PC-9 (cell line): ENCODE measurements at regions not wholly inside any gene's neighbourhood (a gene's known extent, or its start where the extent isn't known, plus 50 kb on each side); places are given as distances from the start of the nearest gene placed in this dataset.

ENCODE experiments used
- BruUV-seq: library from RNA; stranded (reverse); fragments of 400-500 nt; replicated peaks from 2 replicates; lab custom pipeline; 2021; lab: Mats Ljungman, UMichigan
- CTCF ChIA-PET: fragments of 300-600 bp; sonication (Branson Sonifier 250); formaldehyde crosslinking; loops from one replicate; lab custom pipeline; 2022; ENCODE audit warnings: antibody characterized with exemption; lab: Charles Lee
- POLR2A ChIA-PET: fragments of 300-600 bp; sonication (Branson Sonifier 250); formaldehyde crosslinking; loops from one replicate; lab custom pipeline; 2022; ENCODE audit warnings: antibody characterized with exemption; ENCODE audit not compliant: unreplicated experiment; lab: Charles Lee
- DNase-seq, 2 experiments: peaks; one replicate each; pipeline versions ENCODE4 v3.0.0 to v3.0.0-alpha.2; 2015 to 2022; ENCODE audit warnings: mixed read lengths in 1 of 2
- H2AFZ ChIP-seq: fragments of 200-600 bp; sonication (generic); 2 replicates; pipeline ENCODE4 v1.8.1; 2017; ENCODE audit warnings: antibody characterized with exemption
- H3F3A ChIP-seq: fragments of 200-600 bp; sonication (generic); 2 replicates; pipeline ENCODE4 v1.8.1; 2017; ENCODE audit warnings: antibody characterized with exemption, mild to moderate bottlenecking, low read depth; ENCODE audit not compliant: insufficient read depth
- H3K27ac ChIP-seq: fragments of 200-600 bp; sonication (generic); 2 replicates; pipeline ENCODE4 v1.6.1; 2016; ENCODE audit warnings: mixed run types
- H3K27me3 ChIP-seq: fragments of 200-600 bp; sonication (generic); 2 replicates; pipeline ENCODE4 v1.6.1; 2016; ENCODE audit warnings: low read depth, mixed run types; ENCODE audit not compliant: insufficient read depth
- H3K36me3 ChIP-seq: fragments of 200-600 bp; sonication (generic); 2 replicates; pipeline ENCODE4 v1.6.1; 2016; ENCODE audit warnings: low read depth, mixed run types
- H3K4me1 ChIP-seq: fragments of 200-600 bp; sonication (generic); replicated peaks from 2 replicates; pipeline ENCODE4 v1.6.1; 2016; ENCODE audit warnings: mixed run types; ENCODE audit not compliant: insufficient read depth
- H3K4me2 ChIP-seq: fragments of 200-600 bp; sonication (generic); 2 replicates; pipeline ENCODE4 v1.6.1; 2017; ENCODE audit warnings: mixed run types
- H3K4me3 ChIP-seq: fragments of 200-600 bp; sonication (generic); 2 replicates; pipeline ENCODE4 v1.6.1; 2016; ENCODE audit warnings: mixed run types
- H3K79me2 ChIP-seq: fragments of 200-600 bp; sonication (generic); 2 replicates; pipeline ENCODE4 v1.6.1; 2017; ENCODE audit warnings: low read depth, mixed run types
- H3K9me2 ChIP-seq: fragments of 200-600 bp; sonication (generic); 2 replicates; pipeline ENCODE4 v1.8.1; 2017; ENCODE audit warnings: mild to moderate bottlenecking; ENCODE audit not compliant: insufficient read depth
- H3K9me3 ChIP-seq: fragments of 200-600 bp; sonication (generic); 2 replicates; pipeline ENCODE4 v1.8.1; 2016; ENCODE audit warnings: low read depth; ENCODE audit not compliant: insufficient read depth
- H4K20me1 ChIP-seq: fragments of 200-600 bp; sonication (generic); 2 replicates; pipeline ENCODE4 v1.8.1; 2017; ENCODE audit not compliant: insufficient read depth
- EZH2 ChIP-seq: fragments of 200-600 bp; sonication (generic); IDR thresholded peaks from 2 replicates; pipeline ENCODE4 v1.8.0; 2017; ENCODE audit warnings: antibody characterized with exemption, low read depth
- intact Hi-C: fragments of 100-400 bp; cut with micrococcal nuclease; formaldehyde crosslinking; loops from one replicate; pipeline ENCODE4 v1.10.0; 2022; ENCODE audit not compliant: unreplicated experiment
- TF ChIP-seq, protein P1 (sequence below): fragments of 200-600 bp; sonication (generic); conservative IDR thresholded peaks from 2 replicates; pipeline ENCODE4 v1.6.1; 2017; ENCODE audit warnings: mixed run types, antibody characterized with exemption, mild to moderate bottlenecking, moderate library complexity

GRCh38 chr10:113977174-113977573 lies 66.5 kb upstream of the ADRB1 start:
- Histone ChIP-seq H3K79me2 (no peaks in the 10 kb centered on the region), H2AFZ (no peak overlapping the region), H3K4me2 (no peak overlapping the region), H4K20me1 (no peaks in the 10 kb centered on the region), H3K9me2 (no peaks in the 10 kb centered on the region), H3K36me3 (no peaks in the 10 kb centered on the region), H3K9me3 (no peaks in the 10 kb centered on the region), H3K4me1 (peaks cover 5% of the 10 kb centered on the region), H3F3A (no peaks in the 10 kb centered on the region), H3K4me3 (no peak overlapping the region), H3K27ac (no peak overlapping the region), H3K27me3 (no peaks in the 10 kb centered on the region)
- BruUV-seq: no TSS peak
- TF ChIP-seq, protein P1, sequence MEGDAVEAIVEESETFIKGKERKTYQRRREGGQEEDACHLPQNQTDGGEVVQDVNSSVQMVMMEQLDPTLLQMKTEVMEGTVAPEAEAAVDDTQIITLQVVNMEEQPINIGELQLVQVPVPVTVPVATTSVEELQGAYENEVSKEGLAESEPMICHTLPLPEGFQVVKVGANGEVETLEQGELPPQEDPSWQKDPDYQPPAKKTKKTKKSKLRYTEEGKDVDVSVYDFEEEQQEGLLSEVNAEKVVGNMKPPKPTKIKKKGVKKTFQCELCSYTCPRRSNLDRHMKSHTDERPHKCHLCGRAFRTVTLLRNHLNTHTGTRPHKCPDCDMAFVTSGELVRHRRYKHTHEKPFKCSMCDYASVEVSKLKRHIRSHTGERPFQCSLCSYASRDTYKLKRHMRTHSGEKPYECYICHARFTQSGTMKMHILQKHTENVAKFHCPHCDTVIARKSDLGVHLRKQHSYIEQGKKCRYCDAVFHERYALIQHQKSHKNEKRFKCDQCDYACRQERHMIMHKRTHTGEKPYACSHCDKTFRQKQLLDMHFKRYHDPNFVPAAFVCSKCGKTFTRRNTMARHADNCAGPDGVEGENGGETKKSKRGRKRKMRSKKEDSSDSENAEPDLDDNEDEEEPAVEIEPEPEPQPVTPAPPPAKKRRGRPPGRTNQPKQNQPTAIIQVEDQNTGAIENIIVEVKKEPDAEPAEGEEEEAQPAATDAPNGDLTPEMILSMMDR: no peak
- no peak for TF ChIP-seq EZH2
- ChIA-PET CTCF (no interaction called here), POLR2A (no interaction called here)
- intact Hi-C loops: no loop called here
- no peak for DNase-seq

DNA sequence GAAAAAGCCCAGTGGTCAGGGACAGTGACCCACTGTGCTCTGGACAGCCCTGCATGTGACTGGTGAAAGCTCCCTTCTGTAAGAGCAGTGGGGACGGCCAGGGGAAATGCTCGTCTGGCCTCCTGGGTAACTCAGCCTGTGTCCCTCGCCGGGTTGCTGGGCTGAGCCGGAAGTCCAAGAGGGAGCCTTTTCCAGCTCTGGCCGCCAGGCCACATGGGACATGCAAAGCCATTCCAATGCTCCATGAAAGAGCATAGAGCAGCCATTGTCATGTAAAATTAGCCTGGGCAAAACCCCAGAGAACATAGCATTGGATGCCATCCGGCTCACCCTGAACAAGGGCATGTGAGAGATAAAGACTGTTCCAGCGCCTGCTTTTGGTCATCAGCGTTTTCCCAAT lies 64.9 kb upstream of the ADRB1 start:
- intact Hi-C loops: no loop called here
- TF ChIP-seq, protein P1: no peak
- TF ChIP-seq EZH2: no peak
- no peaks in the 10 kb centered on the region for H3K79me2 ChIP-seq
- no peaks in the 10 kb centered on the region for H3K9me2 ChIP-seq
- CTCF ChIA-PET: no interaction called here
- no peak overlapping the region for H3K4me2 ChIP-seq
- peaks cover 22% of the 10 kb centered on the region for H3K4me1 ChIP-seq
- no peaks in the 10 kb centered on the region for H3K36me3 ChIP-seq
- H3F3A ChIP-seq: peaks cover 13% of the 10 kb centered on the region; the same call in 1 of the 2 replicates
- BruUV-seq: no TSS peak
- H3K27ac ChIP-seq: no peak overlapping the region
- DNase-seq: no peak
- H4K20me1 ChIP-seq: no peaks in the 10 kb centered on the region
- no peaks in the 10 kb centered on the region for H3K27me3 ChIP-seq
- no peak overlapping the region for H2AFZ ChIP-seq
- H3K4me3 ChIP-seq: no peak overlapping the region
- POLR2A ChIA-PET: no interaction called here
- H3K9me3 ChIP-seq: no peaks in the 10 kb centered on the region

DNA sequence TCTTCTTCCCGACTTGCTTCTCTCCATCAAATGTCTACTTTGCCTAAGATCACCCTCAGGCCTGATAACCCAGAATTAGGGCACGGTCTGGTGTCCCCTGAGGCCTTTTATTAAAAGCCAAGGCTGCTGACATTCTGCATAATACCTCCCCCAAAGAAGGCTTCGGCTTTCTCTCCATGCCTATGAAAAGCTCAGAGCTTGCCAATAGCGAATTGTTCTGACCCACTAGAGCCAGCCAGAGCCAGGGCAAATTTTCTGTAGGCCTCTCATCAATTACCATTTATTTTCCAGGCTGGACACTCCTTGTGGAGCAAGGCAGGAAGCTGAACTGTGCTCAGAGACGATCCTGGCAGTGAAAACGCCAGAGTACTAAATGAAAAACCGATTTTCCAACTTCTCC lies 64.3 kb upstream of the ADRB1 start:
- Histone ChIP-seq H3K27me3 (no peaks in the 10 kb centered on the region), H3K4me1 (peaks cover 23% of the 10 kb centered on the region), H3K4me2 (no peak overlapping the region), H4K20me1 (no peaks in the 10 kb centered on the region), H2AFZ (no peak overlapping the region), H3K9me3 (no peaks in the 10 kb centered on the region), H3K79me2 (no peaks in the 10 kb centered on the region), H3F3A (peaks cover 13% of the 10 kb centered on the region; the same call in 1 of the 2 replicates), H3K27ac (no peak overlapping the region), H3K4me3 (no peak overlapping the region), H3K36me3 (no peaks in the 10 kb centered on the region), H3K9me2 (no peaks in the 10 kb centered on the region)
- intact Hi-C loops: no loop called here
- TF ChIP-seq, protein P1: no peak
- TF ChIP-seq EZH2: no peak
- no peak for DNase-seq
- ChIA-PET POLR2A (no interaction called here), CTCF (no interaction called here)
- BruUV-seq: no TSS peak
